Upper lobe of left lung (tissue), 6 donors: ENCODE measurements at regions not wholly inside any gene's neighbourhood (a gene's known extent, or its start where the extent isn't known, plus 50 kb on each side); places are given as distances from the start of the nearest gene placed in this dataset.

ENCODE experiments used
- ATAC-seq, 2 donors: fragments of 200-7000 bp; cut with Tn5 transposase; one replicate each; pipeline ENCODE4 v1.9.1; 2022; ENCODE audit warnings: mild to moderate bottlenecking in 2 of 2, moderate library complexity in 2 of 2; ENCODE audit not compliant: low FRiP score in 2 of 2
- DNase-seq, 2 donors: peaks; one replicate each; pipeline ENCODE4 v3.0.0-alpha.2; 2019 to 2020
- H3K27ac ChIP-seq, 4 donors: fragments of 200-600 bp; sonication (generic); one replicate each; pipeline ENCODE4 v1.5.1; 2016 to 2019
- H3K27me3 ChIP-seq, 4 donors: fragments of 200-600 bp; sonication (generic); one replicate each; pipeline ENCODE4 v1.5.1; 2017 to 2019
- H3K36me3 ChIP-seq, 4 donors: fragments of 200-600 bp; sonication (generic); one replicate each; pipeline ENCODE4 v1.5.1; 2016 to 2019
- H3K4me1 ChIP-seq, 4 donors: fragments of 200-600 bp; sonication (generic); one replicate each; pipeline ENCODE4 v1.5.1; 2018 to 2019
- H3K4me3 ChIP-seq, 4 donors: fragments of 200-600 bp; sonication (generic); one replicate each; pipeline ENCODE4 v1.5.1; 2017 to 2019; ENCODE audit warnings: mild to moderate bottlenecking in 2 of 4, moderate library complexity in 1 of 4
- H3K9me3 ChIP-seq, 4 donors: fragments of 200-600 bp; sonication (generic); one replicate each; pipeline ENCODE4 v1.5.1; 2018 to 2019
- CTCF ChIP-seq, 6 experiments: fragments of 450-650 bp in 4 of 6; fragments of 200-600 bp in 2 of 6; sonication (generic) in 2 of 6; IDR thresholded peaks; one replicate each; pipeline ENCODE4 v1.5.1; 2016 to 2019; ENCODE audit warnings: antibody characterized with exemption in 6 of 6
- EP300 ChIP-seq, 4 donors: sonication (generic); formaldehyde crosslinking; IDR thresholded peaks; one replicate each; pipeline ENCODE4 v1.5.1; 2017; ENCODE audit warnings: antibody characterized with exemption in 4 of 4, control low read depth in 2 of 4
- POLR2A ChIP-seq, 4 donors: fragments of 450-650 bp; IDR thresholded peaks; one replicate each; pipeline ENCODE4 v1.5.1; 2016 to 2017; ENCODE audit warnings: antibody characterized with exemption in 4 of 4, mild to moderate bottlenecking in 2 of 4
- POLR2AphosphoS5 ChIP-seq, 2 donors: sonication (generic); formaldehyde crosslinking; IDR thresholded peaks; one replicate each; pipeline ENCODE4 v1.5.1; 2017; ENCODE audit warnings: antibody characterized with exemption in 2 of 2
- WGBS, 2 donors: methylation state at CpG; one replicate each; pipeline ENCODE4 v1.1.5; 2017 to 2018; 5-methylcytosine and 5-hydroxymethylcytosine counted together
- donor health status: DM: no; HTN: no; CAD: no; lungs with moderate emphysema.
- donor health status: DM: no; HTN: yes; CAD: no; lungs with severe emphysema.

- peak; percentile 61 to 66 for ATAC-seq
- no peak overlapping the region for H3K27ac ChIP-seq
- no peak for TF ChIP-seq POLR2AphosphoS5 (IDR thresholded peaks at IDR 0.05)
- TF ChIP-seq CTCF (IDR thresholded peaks at IDR 0.05): no peak
- no peak for TF ChIP-seq POLR2A (IDR thresholded peaks at IDR 0.05)
- TF ChIP-seq EP300 (IDR thresholded peaks at IDR 0.05): no peak
Observed at GRCh38 chr6:139429580-139430145, 55.2 kb upstream of the CITED2 start.

GRCh38 chr6:139427199-139427598 is 52.8 kb upstream of the CITED2 start:
- no peaks in the 10 kb centered on the region for H3K9me3 ChIP-seq
- no peaks in the 10 kb centered on the region for H3K4me1 ChIP-seq
- ATAC-seq (no peak), DNase-seq (no peak)
- no peaks in the 10 kb centered on the region for H3K36me3 ChIP-seq
- no peak overlapping the region for H3K4me3 ChIP-seq
- TF ChIP-seq EP300 (IDR thresholded peaks at IDR 0.05) (no peak), POLR2AphosphoS5 (IDR thresholded peaks at IDR 0.05) (no peak), POLR2A (IDR thresholded peaks at IDR 0.05) (no peak), CTCF (IDR thresholded peaks at IDR 0.05) (no peak)
- no peaks in the 10 kb centered on the region for H3K27me3 ChIP-seq
- no peak overlapping the region for H3K27ac ChIP-seq

More at GRCh38 chr6:139429580-139430145, 55.2 kb upstream of the CITED2 start:
- Histone ChIP-seq H3K4me3 (no peak overlapping the region), H3K9me3 (no peaks in the 10 kb centered on the region), H3K4me1 (no peaks in the 10 kb centered on the region), H3K36me3 (no peaks in the 10 kb centered on the region), H3K27me3 (no peaks in the 10 kb centered on the region)
- DNase-seq: no peak
- WGBS, 2 donors: 73 to 74% methylated on average over 7 of the region's 7 CpGs

GRCh38 chr6:139426795-139427194 is 52.3 kb upstream of the CITED2 start:
- Histone ChIP-seq H3K36me3 (no peaks in the 10 kb centered on the region), H3K27ac (no peak overlapping the region), H3K27me3 (no peaks in the 10 kb centered on the region), H3K4me1 (no peaks in the 10 kb centered on the region), H3K9me3 (no peaks in the 10 kb centered on the region), H3K4me3 (no peak overlapping the region)
- WGBS, 2 donors: 81 to 89% methylated on average over 9 of the region's 9 CpGs
- no peak for DNase-seq
- no peak for TF ChIP-seq CTCF (IDR thresholded peaks at IDR 0.05)
- TF ChIP-seq POLR2A (IDR thresholded peaks at IDR 0.05): no peak
- TF ChIP-seq EP300 (IDR thresholded peaks at IDR 0.05): no peak
- TF ChIP-seq POLR2AphosphoS5 (IDR thresholded peaks at IDR 0.05): no peak
- ATAC-seq: no peak

GRCh38 chr6:139425780-139426179 is 51.3 kb upstream of the CITED2 start:
- H3K4me1 ChIP-seq: no peaks in the 10 kb centered on the region
- H3K27ac ChIP-seq: no peak overlapping the region
- no peak overlapping the region for H3K4me3 ChIP-seq
- no peaks in the 10 kb centered on the region for H3K36me3 ChIP-seq
- DNase-seq: no peak
- 27 to 54% methylated on average over 2 of the region's 2 CpGs for WGBS, 2 donors
- no peak for ATAC-seq
- TF ChIP-seq POLR2AphosphoS5 (IDR thresholded peaks at IDR 0.05) (no peak), CTCF (IDR thresholded peaks at IDR 0.05) (no peak), POLR2A (IDR thresholded peaks at IDR 0.05) (no peak), EP300 (IDR thresholded peaks at IDR 0.05) (no peak)
- no peaks in the 10 kb centered on the region for H3K27me3 ChIP-seq
- no peaks in the 10 kb centered on the region for H3K9me3 ChIP-seq

- Histone ChIP-seq H3K27me3 (no peaks in the 10 kb centered on the region), H3K9me3 (no peaks in the 10 kb centered on the region), H3K36me3 (no peaks in the 10 kb centered on the region), H3K27ac (no peak overlapping the region), H3K4me3 (no peak overlapping the region), H3K4me1 (no peaks in the 10 kb centered on the region)
- TF ChIP-seq POLR2A (IDR thresholded peaks at IDR 0.05) (no peak), CTCF (IDR thresholded peaks at IDR 0.05) (no peak), POLR2AphosphoS5 (IDR thresholded peaks at IDR 0.05) (no peak), EP300 (IDR thresholded peaks at IDR 0.05) (no peak)
- 90 to 93% methylated on average over 12 of the region's 12 CpGs for WGBS, 2 donors
- DNase-seq (no peak), ATAC-seq (no peak)
Observed at GRCh38 chr6:139423971-139424667, 49.7 kb upstream of the CITED2 start.
